Kidney (tissue), 13 donors: ENCODE measurements at regions not wholly inside any gene's neighbourhood (a gene's known extent, or its start where the extent isn't known, plus 50 kb on each side); places are given as distances from the start of the nearest gene placed in this dataset.

Experiments
- DNase-seq, 5 donors: peaks; one replicate each; pipeline ENCODE4 v3.0.0-alpha.2; 2013 to 2020
- FAIRE-seq: peaks from 2 replicates; lab custom pipeline; 2012; peaks lifted over from hg19 to GRCh38; lab: Jason Lieb, UNC
- H3K27ac ChIP-seq, 2 donors: one replicate each; pipeline ENCODE4 v1.7.0; 2013; ENCODE audit warnings: low read depth in 2 of 2, low read length in 2 of 2, inconsistent platforms in 1 of 2
- H3K27me3 ChIP-seq: one replicate; pipeline ENCODE4 v1.7.1; 2013; ENCODE audit warnings: low read length, inconsistent platforms; ENCODE audit not compliant: control insufficient read depth, insufficient read depth
- H3K36me3 ChIP-seq, 3 donors: one replicate each; pipeline versions ENCODE4 v1.7.0 to v1.7.1; 2013; ENCODE audit warnings: low read length in 3 of 3, control low read depth in 1 of 3, inconsistent platforms in 1 of 3; ENCODE audit not compliant: insufficient read depth in 3 of 3, control insufficient read depth in 2 of 3
- H3K4me1 ChIP-seq, 3 donors: one replicate each; pipeline versions ENCODE4 v1.7.0 to v1.7.1; 2013; ENCODE audit warnings: low read length in 3 of 3, inconsistent platforms in 1 of 3, low read depth in 1 of 3; ENCODE audit not compliant: control insufficient read depth in 2 of 3, insufficient read depth in 2 of 3
- H3K4me3 ChIP-seq, 3 donors: one replicate each; pipeline versions ENCODE4 v1.7.0 to v1.8.1; 2013; ENCODE audit warnings: low read length in 3 of 3, control low read depth in 1 of 3, inconsistent platforms in 1 of 3
- H3K9ac ChIP-seq, 3 donors: one replicate each; pipeline versions ENCODE4 v1.7.0 to v1.7.1; 2013; ENCODE audit warnings: low read length in 3 of 3, control low read depth in 1 of 3, inconsistent platforms in 1 of 3
- H3K9me3 ChIP-seq, 3 donors: one replicate each; pipeline versions ENCODE4 v1.7.0 to v1.7.1; 2013; ENCODE audit warnings: low read length in 3 of 3, control low read depth in 1 of 3, inconsistent platforms in 1 of 3; ENCODE audit not compliant: control insufficient read depth in 2 of 3, insufficient read depth in 1 of 3
- intact Hi-C: fragments of 100-400 bp; cut with DNase I; formaldehyde crosslinking; loops from one replicate; pipeline ENCODE4 v1.11.1; 2022
- TF ChIP-seq, protein P1 (sequence below): IDR thresholded peaks from 3 replicates; pipeline ENCODE4 v1.5.1; 2012; ENCODE audit warnings: mild to moderate bottlenecking, moderate library complexity, borderline replicate concordance; ENCODE audit not compliant: insufficient read depth; ENCODE audit errors: extremely low read depth
- donor health status: control.
- donor health status: control.
- donor health status: control.
- donor health status: control.
- donor health status: control.
- donor health status: DM: yes; HTN: yes; CAD: no.
- donor health status: Normal renal cell carcinoma (clear cell type).

DNA sequence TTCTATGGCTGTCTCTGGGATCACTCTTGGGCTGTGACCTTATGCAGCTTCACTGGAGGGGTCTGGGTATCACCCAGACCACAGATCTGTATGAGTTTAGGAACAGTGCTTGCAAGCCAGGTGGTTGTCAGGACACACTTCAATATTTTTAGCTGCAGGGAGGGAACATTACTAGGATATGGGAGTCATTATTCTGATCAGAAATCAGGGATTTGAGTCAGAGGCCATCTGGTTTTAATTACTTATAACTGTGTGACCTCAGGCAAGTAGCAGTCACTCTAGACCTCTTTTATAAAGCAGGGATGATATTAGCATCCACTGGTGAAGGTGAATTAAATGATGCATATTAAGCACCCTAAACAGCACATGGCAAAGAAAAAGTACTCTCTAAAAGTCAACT lies 60.1 kb upstream of the NMUR2 start:
- Histone ChIP-seq H3K9me3 (no peaks in the 10 kb centered on the region), H3K4me3 (no peak overlapping the region), H3K27me3 (no peaks in the 10 kb centered on the region), H3K27ac (no peak overlapping the region), H3K36me3 (no peaks in the 10 kb centered on the region), H3K9ac (no peak overlapping the region), H3K4me1 (no peaks in the 10 kb centered on the region)
- FAIRE-seq (no peak), DNase-seq (no peak)
- intact Hi-C loops = no loop called here
- TF ChIP-seq, protein P1, sequence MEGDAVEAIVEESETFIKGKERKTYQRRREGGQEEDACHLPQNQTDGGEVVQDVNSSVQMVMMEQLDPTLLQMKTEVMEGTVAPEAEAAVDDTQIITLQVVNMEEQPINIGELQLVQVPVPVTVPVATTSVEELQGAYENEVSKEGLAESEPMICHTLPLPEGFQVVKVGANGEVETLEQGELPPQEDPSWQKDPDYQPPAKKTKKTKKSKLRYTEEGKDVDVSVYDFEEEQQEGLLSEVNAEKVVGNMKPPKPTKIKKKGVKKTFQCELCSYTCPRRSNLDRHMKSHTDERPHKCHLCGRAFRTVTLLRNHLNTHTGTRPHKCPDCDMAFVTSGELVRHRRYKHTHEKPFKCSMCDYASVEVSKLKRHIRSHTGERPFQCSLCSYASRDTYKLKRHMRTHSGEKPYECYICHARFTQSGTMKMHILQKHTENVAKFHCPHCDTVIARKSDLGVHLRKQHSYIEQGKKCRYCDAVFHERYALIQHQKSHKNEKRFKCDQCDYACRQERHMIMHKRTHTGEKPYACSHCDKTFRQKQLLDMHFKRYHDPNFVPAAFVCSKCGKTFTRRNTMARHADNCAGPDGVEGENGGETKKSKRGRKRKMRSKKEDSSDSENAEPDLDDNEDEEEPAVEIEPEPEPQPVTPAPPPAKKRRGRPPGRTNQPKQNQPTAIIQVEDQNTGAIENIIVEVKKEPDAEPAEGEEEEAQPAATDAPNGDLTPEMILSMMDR = no peak

DNA sequence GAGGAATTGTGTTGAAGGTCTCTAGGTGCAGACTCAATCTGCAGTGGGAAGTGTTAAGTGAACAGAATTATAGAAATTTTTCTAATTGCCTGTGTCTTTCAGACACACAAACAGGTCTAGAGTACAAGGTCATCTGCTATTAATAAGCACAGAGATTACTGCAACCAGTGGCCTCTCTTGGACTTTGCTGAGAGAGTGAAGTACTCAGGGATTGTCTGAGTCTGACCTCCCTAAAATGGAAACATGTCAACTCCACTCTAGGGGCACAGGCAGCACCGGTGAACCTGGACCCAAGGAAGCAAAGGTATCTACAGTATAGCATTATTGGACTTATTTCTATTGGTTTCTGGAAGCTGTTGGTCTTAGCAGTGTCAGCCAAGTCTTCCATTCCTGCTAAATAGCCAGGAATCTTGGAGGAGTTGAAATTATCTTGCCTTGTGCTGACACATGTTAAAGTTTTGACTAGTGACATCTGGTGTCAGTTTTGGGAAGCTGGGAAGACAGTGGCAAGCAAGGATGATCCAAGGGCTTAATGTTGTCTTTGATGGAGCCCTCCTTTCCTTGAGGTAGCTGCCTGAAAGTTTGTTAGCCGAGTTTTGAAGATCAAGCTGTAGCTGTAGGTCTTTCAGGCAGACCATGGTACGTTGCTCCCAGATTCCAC lies 61.1 kb upstream of the NMUR2 start:
- no peak for DNase-seq
- Histone ChIP-seq H3K27me3 (no peaks in the 10 kb centered on the region), H3K27ac (no peak overlapping the region), H3K9me3 (no peaks in the 10 kb centered on the region), H3K9ac (no peak overlapping the region), H3K4me3 (no peak overlapping the region), H3K36me3 (no peaks in the 10 kb centered on the region), H3K4me1 (no peaks in the 10 kb centered on the region)
- TF ChIP-seq, protein P1 = no peak
- intact Hi-C loops = no loop called here
- no peak for FAIRE-seq

- TF ChIP-seq, protein P1 = no peak
- H3K9me3 ChIP-seq = no peaks in the 10 kb centered on the region
- H3K27ac ChIP-seq = no peak overlapping the region
- no peak overlapping the region for H3K4me3 ChIP-seq
- H3K9ac ChIP-seq = no peak overlapping the region
- no peaks in the 10 kb centered on the region for H3K4me1 ChIP-seq
- no peaks in the 10 kb centered on the region for H3K36me3 ChIP-seq
- FAIRE-seq (no peak), DNase-seq (no peak)
- intact Hi-C loops = no loop called here
- H3K27me3 ChIP-seq = no peaks in the 10 kb centered on the region
These were observed 65.1 kb upstream of the NMUR2 start for GRCh38 chr5:152470167-152470566.

GRCh38 chr5:152472083-152472482 lies 67.0 kb upstream of the NMUR2 start:
- Histone ChIP-seq H3K9ac (no peak overlapping the region), H3K27me3 (no peaks in the 10 kb centered on the region), H3K36me3 (no peaks in the 10 kb centered on the region), H3K27ac (no peak overlapping the region), H3K9me3 (no peaks in the 10 kb centered on the region), H3K4me3 (no peak overlapping the region), H3K4me1 (no peaks in the 10 kb centered on the region)
- TF ChIP-seq, protein P1 = no peak
- FAIRE-seq (no peak), DNase-seq (no peak)
- intact Hi-C loops = no loop called here
